Upper lobe of left lung (tissue), 4 donors: ENCODE measurements at regions not wholly inside any gene's neighbourhood (a gene's known extent, or its start where the extent isn't known, plus 50 kb on each side); places are given as distances from the start of the nearest gene placed in this dataset.

Source experiments
- EP300 ChIP-seq, 4 donors: sonication (generic); formaldehyde crosslinking; IDR thresholded peaks; one replicate each; pipeline ENCODE4 v1.5.1; 2017; ENCODE audit warnings: antibody characterized with exemption in 4 of 4, control low read depth in 2 of 4
- POLR2AphosphoS5 ChIP-seq, 2 donors: sonication (generic); formaldehyde crosslinking; IDR thresholded peaks; one replicate each; pipeline ENCODE4 v1.5.1; 2017; ENCODE audit warnings: antibody characterized with exemption in 2 of 2
- TF ChIP-seq, protein P1 (sequence below), 6 experiments: fragments of 450-650 bp in 4 of 6; fragments of 200-600 bp in 2 of 6; sonication (generic) in 2 of 6; IDR thresholded peaks; one replicate each; pipeline ENCODE4 v1.5.1; 2016 to 2019; ENCODE audit warnings: antibody characterized with exemption in 6 of 6

DNA sequence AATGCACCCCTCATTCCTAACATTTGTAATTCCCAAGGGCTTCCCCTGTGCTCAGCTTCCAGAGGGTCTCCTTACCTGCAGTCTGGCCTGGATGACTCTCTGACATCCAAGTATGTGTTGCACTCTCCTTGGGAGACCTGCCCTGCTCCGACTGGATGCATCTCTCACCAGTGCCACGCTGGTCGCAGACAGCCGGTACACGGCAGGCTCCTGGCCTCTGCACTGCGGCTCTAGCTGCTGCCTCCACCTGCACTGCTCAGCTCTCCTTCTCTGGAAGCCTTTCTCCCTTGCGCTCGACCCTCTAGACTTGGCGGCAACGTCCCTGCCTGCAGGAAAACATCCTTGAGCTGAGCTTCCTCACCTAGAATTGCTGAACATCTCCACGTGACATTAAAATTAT, 685.9 kb downstream of the BRD1 start:
- TF ChIP-seq POLR2AphosphoS5 (IDR thresholded peaks at IDR 0.05) (no peak), EP300 (IDR thresholded peaks at IDR 0.05) (no peak)
- TF ChIP-seq, protein P1, sequence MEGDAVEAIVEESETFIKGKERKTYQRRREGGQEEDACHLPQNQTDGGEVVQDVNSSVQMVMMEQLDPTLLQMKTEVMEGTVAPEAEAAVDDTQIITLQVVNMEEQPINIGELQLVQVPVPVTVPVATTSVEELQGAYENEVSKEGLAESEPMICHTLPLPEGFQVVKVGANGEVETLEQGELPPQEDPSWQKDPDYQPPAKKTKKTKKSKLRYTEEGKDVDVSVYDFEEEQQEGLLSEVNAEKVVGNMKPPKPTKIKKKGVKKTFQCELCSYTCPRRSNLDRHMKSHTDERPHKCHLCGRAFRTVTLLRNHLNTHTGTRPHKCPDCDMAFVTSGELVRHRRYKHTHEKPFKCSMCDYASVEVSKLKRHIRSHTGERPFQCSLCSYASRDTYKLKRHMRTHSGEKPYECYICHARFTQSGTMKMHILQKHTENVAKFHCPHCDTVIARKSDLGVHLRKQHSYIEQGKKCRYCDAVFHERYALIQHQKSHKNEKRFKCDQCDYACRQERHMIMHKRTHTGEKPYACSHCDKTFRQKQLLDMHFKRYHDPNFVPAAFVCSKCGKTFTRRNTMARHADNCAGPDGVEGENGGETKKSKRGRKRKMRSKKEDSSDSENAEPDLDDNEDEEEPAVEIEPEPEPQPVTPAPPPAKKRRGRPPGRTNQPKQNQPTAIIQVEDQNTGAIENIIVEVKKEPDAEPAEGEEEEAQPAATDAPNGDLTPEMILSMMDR (IDR thresholded peaks at IDR 0.05): no peak
